ENCODE measurements at regions not wholly inside any gene's neighbourhood (a gene's known extent, or its start where the extent isn't known, plus 50 kb on each side); places are given as distances from the start of the nearest gene placed in this dataset.

- CTCF ChIA-PET = no interaction called here
- H3K4me3 ChIP-seq (ENCODE audit: low read depth, low read length) = no peak overlapping the region
- no peak for TF ChIP-seq CTCF (IDR thresholded peaks at IDR 0.05; ENCODE audit: low read depth, low read length)
- peaks cover 21% of the 10 kb centered on the region; the same call in 1 of the 2 replicates for H3K9me3 ChIP-seq (ENCODE audit: control insufficient read depth, insufficient read depth, low read length)
- H3K27ac ChIP-seq (ENCODE audit: low read depth, low read length) = no peak overlapping the region
- no peaks in the 10 kb centered on the region for H3K27me3 ChIP-seq (ENCODE audit: control insufficient read depth, insufficient read depth, low read length)
- POLR2A ChIA-PET = no interaction called here
- no peak for DNase-seq (ENCODE audit: low read depth, low spot score)
Observed at GRCh38 chr10:121312587-121312986, 285.7 kb downstream of the FGFR2 start.

DNA sequence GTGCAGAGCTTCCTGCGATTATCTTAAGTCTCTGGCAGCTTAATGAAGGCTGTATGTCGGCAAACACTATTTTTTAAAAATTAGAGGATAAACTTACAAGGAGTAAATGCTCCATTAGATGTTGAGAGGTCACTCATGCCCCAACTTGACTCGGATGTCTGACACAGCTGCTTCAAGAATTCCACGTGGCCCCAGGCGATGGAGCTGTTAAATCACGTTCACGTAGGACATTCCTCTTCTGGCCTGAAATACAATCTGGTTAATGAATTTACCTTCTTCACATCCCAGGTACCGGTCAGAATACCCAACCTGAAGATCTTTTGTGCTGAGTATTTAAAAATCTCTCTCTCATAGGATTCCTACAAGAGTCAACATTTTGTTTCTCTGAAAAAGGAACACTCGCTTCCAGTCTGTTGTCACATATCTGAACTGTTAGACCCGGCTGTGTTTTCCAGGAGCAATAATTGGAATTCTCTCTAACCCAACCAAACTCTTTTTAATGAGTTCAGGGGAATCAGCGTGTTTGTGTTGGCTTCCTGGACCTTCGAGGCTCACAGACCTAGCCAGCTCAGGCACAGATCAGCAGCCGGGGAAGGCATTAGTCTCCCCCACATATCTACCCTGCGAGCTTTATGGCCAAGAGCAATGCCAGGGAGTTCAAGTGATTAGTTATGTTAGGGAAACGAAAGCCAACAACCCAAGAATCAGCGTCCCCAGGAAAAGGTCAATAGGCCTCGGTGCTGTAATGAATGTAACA lies 284.9 kb downstream of the FGFR2 start:
- ChIA-PET POLR2A (no interaction called here), CTCF (no interaction called here)
- Histone ChIP-seq H3K27me3 (ENCODE audit: control insufficient read depth, insufficient read depth, low read length) (no peaks in the 10 kb centered on the region), H3K9me3 (ENCODE audit: control insufficient read depth, insufficient read depth, low read length) (peaks cover 21% of the 10 kb centered on the region; the same call in 1 of the 2 replicates), H3K4me3 (ENCODE audit: low read depth, low read length) (no peak overlapping the region), H3K27ac (ENCODE audit: low read depth, low read length) (no peak overlapping the region)
- no peak for DNase-seq (ENCODE audit: low read depth, low spot score)
- no peak for TF ChIP-seq CTCF (IDR thresholded peaks at IDR 0.05; ENCODE audit: low read depth, low read length)

DNA sequence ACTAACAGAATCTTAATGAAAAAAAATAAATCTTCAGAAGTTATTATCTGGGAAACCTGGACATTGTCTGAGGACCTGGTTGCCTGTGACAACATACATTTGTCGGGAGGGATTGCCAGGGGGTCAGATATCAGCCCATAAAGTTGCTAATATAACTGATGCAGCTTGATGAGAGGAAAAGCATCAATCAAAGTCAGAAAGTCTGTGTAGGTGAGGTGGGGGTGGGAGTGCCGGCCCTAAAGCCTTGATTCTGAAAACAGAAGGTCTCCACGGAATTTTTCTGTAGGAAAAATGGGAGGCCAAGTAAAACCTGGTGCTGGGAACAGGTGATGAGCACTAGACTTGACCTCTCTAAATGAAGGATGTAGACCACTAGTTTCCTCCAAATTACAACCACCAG lies 281.8 kb downstream of the FGFR2 start:
- TF ChIP-seq CTCF (IDR thresholded peaks at IDR 0.05; ENCODE audit: low read depth, low read length) = no peak
- Histone ChIP-seq H3K9me3 (ENCODE audit: control insufficient read depth, insufficient read depth, low read length) (peaks cover 12% of the 10 kb centered on the region; the same call in 1 of the 2 replicates), H3K27ac (ENCODE audit: low read depth, low read length) (no peak overlapping the region), H3K27me3 (ENCODE audit: control insufficient read depth, insufficient read depth, low read length) (no peaks in the 10 kb centered on the region), H3K4me3 (ENCODE audit: low read depth, low read length) (no peak overlapping the region)
- no peak for DNase-seq (ENCODE audit: low read depth, low spot score)
- CTCF ChIA-PET = no interaction called here
- POLR2A ChIA-PET = no interaction called here

DNA sequence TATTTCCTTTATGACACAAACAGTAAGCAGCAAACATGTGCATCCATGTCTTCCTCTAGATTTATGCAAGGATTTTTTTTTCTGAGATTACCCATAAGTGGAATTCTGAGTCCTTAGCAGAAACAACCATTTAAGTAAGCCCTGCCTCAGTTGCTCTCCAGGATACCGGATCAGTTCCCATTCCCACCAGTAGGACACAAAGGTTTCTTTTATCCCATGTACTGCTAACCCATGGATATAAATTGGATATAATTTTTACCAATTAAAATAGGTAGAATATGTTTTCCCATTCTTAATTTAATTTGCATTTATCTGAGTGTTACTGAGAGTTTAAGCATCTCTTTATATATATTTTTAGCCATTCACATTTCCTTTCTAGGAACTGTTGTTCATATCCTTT lies 280.9 kb downstream of the FGFR2 start:
- ChIA-PET CTCF (no interaction called here), POLR2A (no interaction called here)

More for the DNA sequence above, 280.9 kb downstream of the FGFR2 start:
- H3K27ac ChIP-seq (ENCODE audit: low read depth, low read length) = no peak overlapping the region
- TF ChIP-seq CTCF (IDR thresholded peaks at IDR 0.05; ENCODE audit: low read depth, low read length) = no peak
- peaks cover 12% of the 10 kb centered on the region; the same call in 1 of the 2 replicates for H3K9me3 ChIP-seq (ENCODE audit: control insufficient read depth, insufficient read depth, low read length)
- H3K27me3 ChIP-seq (ENCODE audit: control insufficient read depth, insufficient read depth, low read length) = no peaks in the 10 kb centered on the region
- no peak for DNase-seq (ENCODE audit: low read depth, low spot score)
- H3K4me3 ChIP-seq (ENCODE audit: low read depth, low read length) = no peak overlapping the region
